ENCODE measurements at regions not wholly inside any gene's neighbourhood (a gene's known extent, or its start where the extent isn't known, plus 50 kb on each side); places are given as distances from the start of the nearest gene placed in this dataset.

GRCh38 chr15:94105760-94106159, 125.6 kb upstream of the MCTP2 start (continued):
- TF ChIP-seq ATF3 (IDR thresholded peaks at IDR 0.05; ENCODE audit: insufficient read depth, low read depth, low read length) = no peak

Data from H1 (cell line).